K562 (cell line): ENCODE measurements at regions not wholly inside any gene's neighbourhood (a gene's known extent, or its start where the extent isn't known, plus 50 kb on each side); places are given as distances from the start of the nearest gene placed in this dataset.

Experiments used
- GTF2F1 ChIP-seq: IDR thresholded peaks from 2 replicates; pipeline ENCODE4 v1.6.1; 2011; ENCODE audit warnings: low read depth, low read length, improper control_type of control experiment
- RREB1 ChIP-seq: fragments of 250-450 bp; sonication (Bioruptor Pico); IDR thresholded peaks from 2 replicates; pipeline ENCODE4 v1.4.0; 2020
- SMC3 ChIP-seq: conservative IDR thresholded peaks from 2 replicates; pipeline ENCODE4 v1.6.1; 2011; ENCODE audit warnings: low read depth, low read length, improper control_type of control experiment; ENCODE audit not compliant: insufficient read depth
- TCF7 ChIP-seq: sonication (generic); IDR thresholded peaks from 2 replicates; pipeline ENCODE4 v1.6.1; 2016; ENCODE audit warnings: antibody characterized with exemption, borderline replicate concordance
- TRIM25 ChIP-seq: fragments of 450-650 bp; IDR thresholded peaks from 2 replicates; pipeline ENCODE4 v1.7.0; 2016; ENCODE audit warnings: borderline replicate concordance
- ZNF134 ChIP-seq: fragments of 250-450 bp; sonication (Bioruptor Pico); conservative IDR thresholded peaks from 2 replicates; pipeline ENCODE4 v1.4.0; 2020
- ZNF239 ChIP-seq: fragments of 250-450 bp; sonication (Bioruptor Pico); IDR thresholded peaks from 2 replicates; pipeline ENCODE4 v1.4.0; 2020; ENCODE audit warnings: mild to moderate bottlenecking
- ZNF57 ChIP-seq: fragments of 450-650 bp; formaldehyde crosslinking; IDR thresholded peaks from 2 replicates; pipeline ENCODE4 v1.4.0; 2020; ENCODE audit warnings: mild to moderate bottlenecking, moderate library complexity
- ZSCAN32 ChIP-seq: fragments of 450-650 bp; formaldehyde crosslinking; IDR thresholded peaks from 2 replicates; pipeline ENCODE4 v1.4.0; 2020; ENCODE audit warnings: mild to moderate bottlenecking, moderate library complexity

GRCh38 chr2:105522645-105523044 is 123.8 kb upstream of the FHL2 start (continued):
- TF ChIP-seq RREB1 (CRISPR knock-in tag) (no peak), ZNF57 (CRISPR knock-in tag) (no peak), GTF2F1 (no peak), ZNF239 (no peak), TRIM25 (no peak), ZNF134 (no peak), TCF7 (no peak), ZSCAN32 (CRISPR knock-in tag) (no peak), SMC3 (no peak)
